B cell (primary cell): ENCODE measurements at regions not wholly inside any gene's neighbourhood (a gene's known extent, or its start where the extent isn't known, plus 50 kb on each side); places are given as distances from the start of the nearest gene placed in this dataset.

Experiments
- EZH2 ChIP-seq: IDR thresholded peaks from 2 replicates; pipeline ENCODE4 v1.6.1; 2012; ENCODE audit warnings: borderline replicate concordance, low read depth, mild to moderate bottlenecking, moderate library complexity, low read length; ENCODE audit not compliant: insufficient read depth, poor library complexity, severe bottlenecking
- TF ChIP-seq, protein P1 (sequence below): fragments of 200-600 bp; IDR thresholded peaks from one replicate; pipeline ENCODE4 v1.8.0; 2022; ENCODE audit warnings: antibody characterized with exemption, mild to moderate bottlenecking

DNA sequence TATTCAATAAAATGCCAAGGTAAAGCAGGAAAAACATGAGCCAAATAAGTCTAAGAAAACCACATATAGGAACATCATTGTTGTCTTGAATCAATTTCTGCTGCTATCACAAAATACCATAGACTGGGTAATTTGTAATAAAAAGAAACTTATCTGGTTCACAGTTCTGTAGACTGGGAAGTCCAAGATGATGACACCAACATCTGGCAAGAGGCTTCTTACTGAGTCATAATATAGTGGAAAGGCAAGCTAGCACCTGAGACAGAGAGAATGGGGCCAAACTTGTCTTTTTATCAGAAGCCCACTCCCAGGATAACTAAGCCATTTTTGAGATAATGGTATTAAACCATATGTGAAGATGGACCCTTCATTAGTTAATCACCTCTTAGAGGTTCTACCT lies 975.9 kb downstream of the FLRT2 start:
- TF ChIP-seq, protein P1, sequence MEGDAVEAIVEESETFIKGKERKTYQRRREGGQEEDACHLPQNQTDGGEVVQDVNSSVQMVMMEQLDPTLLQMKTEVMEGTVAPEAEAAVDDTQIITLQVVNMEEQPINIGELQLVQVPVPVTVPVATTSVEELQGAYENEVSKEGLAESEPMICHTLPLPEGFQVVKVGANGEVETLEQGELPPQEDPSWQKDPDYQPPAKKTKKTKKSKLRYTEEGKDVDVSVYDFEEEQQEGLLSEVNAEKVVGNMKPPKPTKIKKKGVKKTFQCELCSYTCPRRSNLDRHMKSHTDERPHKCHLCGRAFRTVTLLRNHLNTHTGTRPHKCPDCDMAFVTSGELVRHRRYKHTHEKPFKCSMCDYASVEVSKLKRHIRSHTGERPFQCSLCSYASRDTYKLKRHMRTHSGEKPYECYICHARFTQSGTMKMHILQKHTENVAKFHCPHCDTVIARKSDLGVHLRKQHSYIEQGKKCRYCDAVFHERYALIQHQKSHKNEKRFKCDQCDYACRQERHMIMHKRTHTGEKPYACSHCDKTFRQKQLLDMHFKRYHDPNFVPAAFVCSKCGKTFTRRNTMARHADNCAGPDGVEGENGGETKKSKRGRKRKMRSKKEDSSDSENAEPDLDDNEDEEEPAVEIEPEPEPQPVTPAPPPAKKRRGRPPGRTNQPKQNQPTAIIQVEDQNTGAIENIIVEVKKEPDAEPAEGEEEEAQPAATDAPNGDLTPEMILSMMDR = no peak
- no peak for TF ChIP-seq EZH2
